Endothelial cell of umbilical vein (primary cell): ENCODE measurements at regions not wholly inside any gene's neighbourhood (a gene's known extent, or its start where the extent isn't known, plus 50 kb on each side); places are given as distances from the start of the nearest gene placed in this dataset.

Source experiments
- BruUV-seq: library from RNA; stranded (reverse); fragments of 400-500 nt; replicated peaks from 2 replicates; lab custom pipeline; 2021; lab: Mats Ljungman, UMichigan
- CTCF ChIA-PET: fragments of 300-600, 350-600 bp; sonication (Branson Sonifier 250); formaldehyde crosslinking; loops from one replicate; lab custom pipeline; 2021; ENCODE audit warnings: antibody characterized with exemption, inconsistent platforms; lab: Charles Lee
- POLR2A ChIA-PET: fragments of 300-600, 350-600 bp; sonication (Branson Sonifier 250); formaldehyde crosslinking; loops from one replicate; lab custom pipeline; 2021; ENCODE audit warnings: antibody characterized with exemption, inconsistent platforms; lab: Charles Lee
- DNase-seq: peaks from one replicate; pipeline ENCODE4 v3.0.0-alpha.2; 2011; ENCODE audit warnings: low read depth, low spot score
- FAIRE-seq: peaks from 2 replicates; lab custom pipeline; 2011; peaks lifted over from hg19 to GRCh38; lab: Jason Lieb, UNC
- H2AFZ ChIP-seq: 2 replicates; pipeline ENCODE4 v1.6.0; 2012; ENCODE audit warnings: low read depth, low read length, control low read depth, inconsistent platforms
- H3K27ac ChIP-seq: 2 replicates; pipeline ENCODE4 v1.5.1; 2011; ENCODE audit warnings: low read depth, mild to moderate bottlenecking, control low read depth, low read length, moderate library complexity; ENCODE audit not compliant: insufficient read depth
- H3K27me3 ChIP-seq, 2 experiments: 2 replicates each; pipeline versions ENCODE4 v1.6.0 to v1.6.1; 2011; ENCODE audit warnings: low read length in 2 of 2, mixed read lengths in 1 of 2; ENCODE audit not compliant: control insufficient read depth in 2 of 2, insufficient read depth in 2 of 2
- H3K36me3 ChIP-seq, 2 experiments: 2 replicates in 1 of 2; 3 replicates in 1 of 2; pipeline ENCODE4 v1.5.1; 2011; ENCODE audit warnings: low read length in 2 of 2, mild to moderate bottlenecking in 1 of 2, moderate library complexity in 1 of 2; ENCODE audit not compliant: control insufficient read depth in 2 of 2, insufficient read depth in 2 of 2; ENCODE audit errors: extremely low read depth in 1 of 2
- H3K4me1 ChIP-seq: 3 replicates; pipeline ENCODE4 v1.5.1; 2011; ENCODE audit warnings: mild to moderate bottlenecking, low read length; ENCODE audit not compliant: control insufficient read depth, insufficient read depth; ENCODE audit errors: extremely low read depth
- H3K4me2 ChIP-seq: 2 replicates; pipeline ENCODE4 v1.6.1; 2011; ENCODE audit warnings: low read length, control low read depth, mixed read lengths; ENCODE audit not compliant: insufficient read depth
- H3K4me3 ChIP-seq, 3 experiments: fragments of 200-600 bp in 1 of 3; sonication (generic), shearing (Covaris generic) in 1 of 3; replicated peaks in 1 of 3; 2 replicates each; pipeline ENCODE4 v1.5.1; 2011 to 2016; ENCODE audit warnings: control low read depth in 3 of 3, low read length in 3 of 3, mild to moderate bottlenecking in 2 of 3, inconsistent platforms in 1 of 3, low read depth in 1 of 3, moderate library complexity in 1 of 3; ENCODE audit not compliant: insufficient read depth in 1 of 3
- H3K79me2 ChIP-seq: 2 replicates; pipeline ENCODE4 v1.6.0; 2012; ENCODE audit warnings: low read length, inconsistent platforms; ENCODE audit not compliant: control insufficient read depth, insufficient read depth
- H3K9ac ChIP-seq: replicated peaks from 2 replicates; pipeline ENCODE3; 2011; ENCODE audit warnings: low read length, control low read depth; ENCODE audit not compliant: insufficient read depth; ENCODE audit errors: extremely low read depth
- H3K9me1 ChIP-seq: replicated peaks from 3 replicates; pipeline ENCODE4 v1.6.0; 2011; ENCODE audit warnings: mild to moderate bottlenecking, low read length; ENCODE audit not compliant: control insufficient read depth, insufficient read depth; ENCODE audit errors: extremely low read depth
- H3K9me3 ChIP-seq: replicated peaks from 2 replicates; pipeline ENCODE4 v1.5.1; 2012; ENCODE audit warnings: low read length, inconsistent platforms; ENCODE audit not compliant: control insufficient read depth, insufficient read depth
- H4K20me1 ChIP-seq: replicated peaks from 2 replicates; pipeline ENCODE3; 2011; ENCODE audit warnings: mild to moderate bottlenecking, low read length; ENCODE audit not compliant: control insufficient read depth, insufficient read depth; ENCODE audit errors: extremely low read depth
- EZH2 ChIP-seq: IDR thresholded peaks from 2 replicates; pipeline ENCODE4 v1.6.1; 2012; ENCODE audit warnings: borderline replicate concordance, low read depth, mild to moderate bottlenecking, moderate library complexity, low read length, inconsistent platforms; ENCODE audit not compliant: severe bottlenecking
- FOS ChIP-seq: IDR thresholded peaks from 2 replicates; pipeline ENCODE4 v1.6.1; 2011; ENCODE audit warnings: mild to moderate bottlenecking, low read length, moderate library complexity, borderline replicate concordance; ENCODE audit not compliant: insufficient read depth
- GATA2 ChIP-seq: IDR thresholded peaks from 2 replicates; pipeline ENCODE4 v1.7.0; 2011; ENCODE audit warnings: low read depth, mild to moderate bottlenecking, moderate library complexity, mixed read lengths, low read length; ENCODE audit not compliant: insufficient read length, insufficient read depth
- JUN ChIP-seq: IDR thresholded peaks from 2 replicates; pipeline ENCODE4 v1.6.1; 2011; ENCODE audit warnings: borderline replicate concordance, low read depth; ENCODE audit not compliant: insufficient read length, insufficient read depth
- MYC ChIP-seq: IDR thresholded peaks from one replicate; pipeline ENCODE4 v1.6.1; 2011; ENCODE audit warnings: mild to moderate bottlenecking, low read depth, low read length
- POLR2A ChIP-seq: IDR thresholded peaks from 2 replicates; pipeline ENCODE4 v1.6.1; 2012; ENCODE audit warnings: low read depth, mild to moderate bottlenecking, control low read depth, low read length
- POLR2AphosphoS5 ChIP-seq: IDR thresholded peaks from 2 replicates; pipeline ENCODE4 v1.6.1; 2012; ENCODE audit warnings: low read depth, mild to moderate bottlenecking, control low read depth, low read length, moderate library complexity; ENCODE audit not compliant: insufficient read depth
- dilution Hi-C: fragments of 300-500 bp; cut with MboI; formaldehyde crosslinking; loops from one replicate; pipeline ENCODE4 v1.15.0; 2019; ENCODE audit warnings: low sequenced_read_pairs; ENCODE audit not compliant: extremely low pct_ligation_motif_present
- intact Hi-C: fragments of 100-400 bp; cut with micrococcal nuclease; formaldehyde crosslinking; loops from one replicate; pipeline ENCODE4 v1.10.0; 2022
- TF ChIP-seq, protein P1 (sequence below), 2 donors: IDR thresholded peaks; 1 replicate in 1 of 2; 2 replicates in 1 of 2; pipeline ENCODE4 v1.5.1; 2011; ENCODE audit warnings: low read length in 2 of 2, mild to moderate bottlenecking in 2 of 2, moderate library complexity in 2 of 2, control low read depth in 1 of 2, inconsistent platforms in 1 of 2, low read depth in 1 of 2; ENCODE audit not compliant: insufficient read depth in 1 of 2; ENCODE audit errors: extremely low read depth in 1 of 2
- TF ChIP-seq, protein P2 (sequence below): IDR thresholded peaks from 2 replicates; pipeline ENCODE4 v1.6.1; 2011; ENCODE audit not compliant: insufficient read depth, insufficient read length

DNA sequence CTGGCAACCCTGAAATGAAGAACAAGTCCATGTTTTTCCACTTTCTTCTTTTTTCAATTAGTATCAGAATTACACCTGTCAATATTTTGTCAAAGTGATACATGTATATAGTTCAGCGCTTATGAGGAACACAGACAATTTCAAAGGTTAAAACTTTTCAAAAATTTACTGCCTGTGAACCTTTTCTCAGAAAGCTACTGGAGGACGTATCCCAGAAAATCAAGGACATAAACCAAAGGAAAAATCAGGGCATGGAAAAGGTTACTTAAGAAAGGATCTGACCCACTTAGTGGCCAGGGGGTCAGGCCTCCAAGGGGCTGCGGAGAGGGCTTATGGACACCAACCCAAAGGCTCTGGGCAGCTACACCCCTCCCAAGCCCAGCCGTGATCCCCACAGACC is 81.1 kb upstream of the ACTRT2 start:
- no peaks in the 10 kb centered on the region for H3K79me2 ChIP-seq
- no peaks in the 10 kb centered on the region for H3K4me1 ChIP-seq
- ChIA-PET CTCF (no interaction called here), POLR2A (no interaction called here)
- intact Hi-C loops: no loop called here
- H3K4me2 ChIP-seq: no peak overlapping the region
- H3K9ac ChIP-seq: no peak overlapping the region
- H3K9me1 ChIP-seq: no peaks in the 10 kb centered on the region
- BruUV-seq: no TSS peak
- FAIRE-seq: no peak
- H2AFZ ChIP-seq: no peak overlapping the region
- no peak for TF ChIP-seq FOS
- TF ChIP-seq, protein P1, sequence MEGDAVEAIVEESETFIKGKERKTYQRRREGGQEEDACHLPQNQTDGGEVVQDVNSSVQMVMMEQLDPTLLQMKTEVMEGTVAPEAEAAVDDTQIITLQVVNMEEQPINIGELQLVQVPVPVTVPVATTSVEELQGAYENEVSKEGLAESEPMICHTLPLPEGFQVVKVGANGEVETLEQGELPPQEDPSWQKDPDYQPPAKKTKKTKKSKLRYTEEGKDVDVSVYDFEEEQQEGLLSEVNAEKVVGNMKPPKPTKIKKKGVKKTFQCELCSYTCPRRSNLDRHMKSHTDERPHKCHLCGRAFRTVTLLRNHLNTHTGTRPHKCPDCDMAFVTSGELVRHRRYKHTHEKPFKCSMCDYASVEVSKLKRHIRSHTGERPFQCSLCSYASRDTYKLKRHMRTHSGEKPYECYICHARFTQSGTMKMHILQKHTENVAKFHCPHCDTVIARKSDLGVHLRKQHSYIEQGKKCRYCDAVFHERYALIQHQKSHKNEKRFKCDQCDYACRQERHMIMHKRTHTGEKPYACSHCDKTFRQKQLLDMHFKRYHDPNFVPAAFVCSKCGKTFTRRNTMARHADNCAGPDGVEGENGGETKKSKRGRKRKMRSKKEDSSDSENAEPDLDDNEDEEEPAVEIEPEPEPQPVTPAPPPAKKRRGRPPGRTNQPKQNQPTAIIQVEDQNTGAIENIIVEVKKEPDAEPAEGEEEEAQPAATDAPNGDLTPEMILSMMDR (IDR thresholded peaks at IDR 0.05; ENCODE audit: extremely low read depth in 1 of 2, insufficient read depth in 1 of 2, low read depth in 1 of 2, low read length in 2 of 2): no peak
- TF ChIP-seq GATA2: no peak
- no peak for TF ChIP-seq POLR2AphosphoS5
- no peak for TF ChIP-seq EZH2
- TF ChIP-seq MYC: no peak
- TF ChIP-seq POLR2A: no peak
- no peak for TF ChIP-seq JUN
- TF ChIP-seq, protein P2, sequence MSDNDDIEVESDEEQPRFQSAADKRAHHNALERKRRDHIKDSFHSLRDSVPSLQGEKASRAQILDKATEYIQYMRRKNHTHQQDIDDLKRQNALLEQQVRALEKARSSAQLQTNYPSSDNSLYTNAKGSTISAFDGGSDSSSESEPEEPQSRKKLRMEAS: no peak
- peaks cover 12% of the 10 kb centered on the region for H3K9me3 ChIP-seq
- H3K27ac ChIP-seq: no peak overlapping the region
- DNase-seq: no peak
- H3K4me3 ChIP-seq: no peak overlapping the region
- dilution Hi-C loops: no loop called here
- H4K20me1 ChIP-seq: no peaks in the 10 kb centered on the region
- H3K27me3 ChIP-seq: no peaks in the 10 kb centered on the region
- no peaks in the 10 kb centered on the region for H3K36me3 ChIP-seq
